ENCODE measurements at regions not wholly inside any gene's neighbourhood (a gene's known extent, or its start where the extent isn't known, plus 50 kb on each side); places are given as distances from the start of the nearest gene placed in this dataset.

- no peak for TF ChIP-seq SIN3A (conservative IDR thresholded peaks at IDR 0.05 in 1 of 2, IDR thresholded peaks at IDR 0.05 in 1 of 2; ENCODE audit: low read depth in 1 of 2, low read length in 2 of 2)
- no peak for TF ChIP-seq CTCF (IDR thresholded peaks at IDR 0.05; ENCODE audit: control extremely low read depth in 1 of 3, insufficient read depth in 1 of 3, low read depth in 1 of 3, low read length in 3 of 3)
- no peak for TF ChIP-seq EP300 (IDR thresholded peaks at IDR 0.05; ENCODE audit: borderline replicate concordance in 1 of 2, low read depth in 2 of 2, low read length in 2 of 2)
- TF ChIP-seq SRF (IDR thresholded peaks at IDR 0.05; ENCODE audit: low read depth, low read length), result no peak
- TF ChIP-seq BRCA1 (IDR thresholded peaks at IDR 0.05; ENCODE audit: low read depth, low read length), result no peak
Observed at GRCh38 chr5:123756816-123757215, 244.8 kb downstream of the CSNK1G3 start.

Measured in H1 (cell line).